Panc1 (cell line): ENCODE measurements at regions not wholly inside any gene's neighbourhood (a gene's known extent, or its start where the extent isn't known, plus 50 kb on each side); places are given as distances from the start of the nearest gene placed in this dataset.

Experiments
- ATAC-seq: fragments of 200-7000 bp; cut with Tn5 transposase; 2 replicates; pipeline ENCODE4 v1.9.1; 2020; ENCODE audit warnings: mild to moderate bottlenecking, moderate library complexity
- BruUV-seq: library from RNA; stranded (reverse); fragments of 400-500 nt; replicated peaks from 2 replicates; lab custom pipeline; 2021; lab: Mats Ljungman, UMichigan
- CTCF ChIA-PET: fragments of 300-600 bp; sonication (Branson Sonifier 250); formaldehyde crosslinking; loops from one replicate; lab custom pipeline; 2022; ENCODE audit warnings: antibody characterized with exemption; lab: Charles Lee
- POLR2A ChIA-PET: fragments of 300-600 bp; sonication (Branson Sonifier 250); formaldehyde crosslinking; loops from one replicate; lab custom pipeline; 2022; ENCODE audit warnings: antibody characterized with exemption; lab: Charles Lee
- DNase-seq: peaks from one replicate; pipeline ENCODE4 v3.0.0-alpha.2; 2010; ENCODE audit warnings: low read depth, low spot score
- H3K27ac ChIP-seq: 2 replicates; pipeline ENCODE4 v1.5.1; 2011; ENCODE audit warnings: mild to moderate bottlenecking, low read length, inconsistent platforms
- H3K27me3 ChIP-seq: fragments of 200-500 bp; sonication (Bioruptor generic); 2 replicates; pipeline ENCODE4 v1.6.0; 2014; ENCODE audit warnings: low read length, inconsistent platforms; ENCODE audit not compliant: control insufficient read depth, insufficient read depth
- H3K36me3 ChIP-seq: fragments of 200-500 bp; sonication (Bioruptor generic); 2 replicates; pipeline ENCODE4 v1.5.1; 2014; ENCODE audit warnings: inconsistent platforms, mild to moderate bottlenecking, low read length, moderate library complexity; ENCODE audit not compliant: control insufficient read depth, insufficient read depth
- H3K4me1 ChIP-seq: 2 replicates; pipeline ENCODE4 v1.5.1; 2011; ENCODE audit warnings: inconsistent platforms, mild to moderate bottlenecking, low read length, moderate library complexity; ENCODE audit not compliant: control insufficient read depth, insufficient read depth
- H3K4me3 ChIP-seq, 2 experiments: 2 replicates each; pipeline ENCODE4 v1.5.1; 2011 to 2012; ENCODE audit warnings: low read depth in 2 of 2, low read length in 2 of 2, mild to moderate bottlenecking in 2 of 2, inconsistent platforms in 1 of 2, moderate library complexity in 1 of 2
- H3K9me3 ChIP-seq: fragments of 200-500 bp; sonication (Bioruptor generic); 2 replicates; pipeline ENCODE4 v1.5.1; 2014; ENCODE audit warnings: low read depth, mild to moderate bottlenecking, inconsistent platforms, low read length, moderate library complexity; ENCODE audit not compliant: control insufficient read depth, insufficient read depth
- POLR2AphosphoS5 ChIP-seq: IDR thresholded peaks from 2 replicates; pipeline ENCODE4 v1.6.1; 2012; ENCODE audit warnings: mild to moderate bottlenecking, low read depth, low read length, moderate library complexity
- REST ChIP-seq, 2 experiments: IDR thresholded peaks; 2 replicates each; pipeline ENCODE4 v1.6.1; 2011 to 2012; ENCODE audit warnings: low read depth in 2 of 2, control low read depth in 1 of 2, low read length in 1 of 2, mild to moderate bottlenecking in 1 of 2, moderate library complexity in 1 of 2; ENCODE audit not compliant: insufficient read depth in 1 of 2
- SIN3A ChIP-seq: IDR thresholded peaks from 2 replicates; pipeline ENCODE4 v1.6.1; 2012; ENCODE audit warnings: low read depth, mild to moderate bottlenecking, low read length, moderate library complexity, borderline replicate concordance; ENCODE audit not compliant: insufficient read depth
- TCF7L2 ChIP-seq: IDR thresholded peaks from 2 replicates; pipeline ENCODE4 v1.6.1; 2011; ENCODE audit warnings: mild to moderate bottlenecking, low read depth, low read length, inconsistent platforms
- in situ Hi-C: cut with HindIII; loops from 2 replicates; pipeline ENCODE4 v1.10.0; 2016; ENCODE audit warnings: low sequenced_read_pairs, low pct_unique_long_range_greater_than_20kb
- intact Hi-C: fragments of 100-400 bp; cut with micrococcal nuclease; formaldehyde crosslinking; loops from one replicate; pipeline ENCODE4 v1.10.0; 2022; ENCODE audit not compliant: unreplicated experiment
- TF ChIP-seq, protein P1 (sequence below): fragments of 450-650 bp; IDR thresholded peaks from 2 replicates; pipeline ENCODE4 v1.5.1; 2017; ENCODE audit warnings: mild to moderate bottlenecking

- H3K4me1 ChIP-seq: no peaks in the 10 kb centered on the region
- no peak overlapping the region for H3K4me3 ChIP-seq
- ChIA-PET POLR2A (no interaction called here), CTCF (no interaction called here)
- DNase-seq: no peak
- H3K9me3 ChIP-seq: no peaks in the 10 kb centered on the region
- no TSS peak for BruUV-seq
- no peak for ATAC-seq
- in situ Hi-C loops: no loop called here
- no peak for TF ChIP-seq REST (IDR thresholded peaks at IDR 0.05; ENCODE audit: insufficient read depth in 1 of 2, low read depth in 2 of 2, low read length in 1 of 2)
- no peak for TF ChIP-seq TCF7L2
- TF ChIP-seq POLR2AphosphoS5: no peak
- TF ChIP-seq, protein P1, sequence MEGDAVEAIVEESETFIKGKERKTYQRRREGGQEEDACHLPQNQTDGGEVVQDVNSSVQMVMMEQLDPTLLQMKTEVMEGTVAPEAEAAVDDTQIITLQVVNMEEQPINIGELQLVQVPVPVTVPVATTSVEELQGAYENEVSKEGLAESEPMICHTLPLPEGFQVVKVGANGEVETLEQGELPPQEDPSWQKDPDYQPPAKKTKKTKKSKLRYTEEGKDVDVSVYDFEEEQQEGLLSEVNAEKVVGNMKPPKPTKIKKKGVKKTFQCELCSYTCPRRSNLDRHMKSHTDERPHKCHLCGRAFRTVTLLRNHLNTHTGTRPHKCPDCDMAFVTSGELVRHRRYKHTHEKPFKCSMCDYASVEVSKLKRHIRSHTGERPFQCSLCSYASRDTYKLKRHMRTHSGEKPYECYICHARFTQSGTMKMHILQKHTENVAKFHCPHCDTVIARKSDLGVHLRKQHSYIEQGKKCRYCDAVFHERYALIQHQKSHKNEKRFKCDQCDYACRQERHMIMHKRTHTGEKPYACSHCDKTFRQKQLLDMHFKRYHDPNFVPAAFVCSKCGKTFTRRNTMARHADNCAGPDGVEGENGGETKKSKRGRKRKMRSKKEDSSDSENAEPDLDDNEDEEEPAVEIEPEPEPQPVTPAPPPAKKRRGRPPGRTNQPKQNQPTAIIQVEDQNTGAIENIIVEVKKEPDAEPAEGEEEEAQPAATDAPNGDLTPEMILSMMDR: no peak
- no peak for TF ChIP-seq SIN3A
- no peak overlapping the region for H3K27ac ChIP-seq
- no peaks in the 10 kb centered on the region for H3K27me3 ChIP-seq
- intact Hi-C loops: no loop called here
- no peaks in the 10 kb centered on the region for H3K36me3 ChIP-seq
Observed at GRCh38 chr10:6694447-6695140, 114.5 kb upstream of the PRKCQ start.

DNA sequence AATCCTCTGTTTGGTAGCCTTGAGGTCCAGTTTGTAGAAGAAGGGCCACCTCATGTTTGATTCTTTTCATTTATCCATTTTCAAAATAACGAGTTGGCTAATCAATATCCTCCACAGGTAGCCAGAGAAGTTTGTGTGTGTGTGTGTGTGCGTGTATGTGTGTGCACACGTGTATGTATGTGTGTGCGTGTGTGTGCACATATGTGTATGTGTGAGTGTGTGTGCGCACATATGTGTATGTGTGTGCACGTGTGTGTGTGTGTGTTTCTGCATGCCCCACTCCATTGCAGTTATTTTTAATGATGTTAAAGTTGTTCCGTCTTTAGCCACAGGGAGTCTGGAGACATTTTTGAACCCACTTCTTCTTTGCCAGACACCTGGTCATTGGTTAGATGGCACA, 112.8 kb upstream of the PRKCQ start:
- ATAC-seq: no peak
- no peaks in the 10 kb centered on the region for H3K27me3 ChIP-seq
- intact Hi-C loops: no loop called here
- H3K9me3 ChIP-seq: no peaks in the 10 kb centered on the region
- H3K36me3 ChIP-seq: no peaks in the 10 kb centered on the region
- TF ChIP-seq TCF7L2: no peak
- TF ChIP-seq POLR2AphosphoS5: no peak
- TF ChIP-seq REST (IDR thresholded peaks at IDR 0.05; ENCODE audit: insufficient read depth in 1 of 2, low read depth in 2 of 2, low read length in 1 of 2): no peak
- TF ChIP-seq, protein P1: no peak
- TF ChIP-seq SIN3A: no peak
- POLR2A ChIA-PET: no interaction called here
- no peak for DNase-seq
- no peak overlapping the region for H3K27ac ChIP-seq
- CTCF ChIA-PET: no interaction called here
- no TSS peak for BruUV-seq
- H3K4me1 ChIP-seq: no peaks in the 10 kb centered on the region
- H3K4me3 ChIP-seq: no peak overlapping the region
- in situ Hi-C loops: no loop called here
